GM19438 (cell line): ENCODE measurements at regions not wholly inside any gene's neighbourhood (a gene's known extent, or its start where the extent isn't known, plus 50 kb on each side); places are given as distances from the start of the nearest gene placed in this dataset.
"Not testable (repeated sequence)": the region's sequence is repeated elsewhere in the genome, so short reads cannot be mapped to it uniquely, and the experiment has no call there.

Source experiments
- ATAC-seq: cut with Tn5 transposase; IDR thresholded peaks from one replicate; pipeline ENCODE4 v1.9.1; 2021; ENCODE audit warnings: low read depth; ENCODE audit not compliant: unreplicated experiment

- ATAC-seq: no peak
Measured at GRCh38 chr6:128739112-128739511, 143.8 kb upstream of the LAMA2 start.

GRCh38 chr6:128738112-128738511 lies 144.8 kb upstream of the LAMA2 start:
- ATAC-seq: peak; percentile 69

GRCh38 chr6:128736780-128737179 lies 146.2 kb upstream of the LAMA2 start:
- no peak for ATAC-seq

- no peak for ATAC-seq
Measured at GRCh38 chr6:128731249-128732165, 151.4 kb upstream of the LAMA2 start.

GRCh38 chr6:128727500-128727899 lies 155.4 kb upstream of the LAMA2 start:
- ATAC-seq: no peak

- ATAC-seq: no peak
Measured at GRCh38 chr6:128725271-128726233, 157.4 kb upstream of the LAMA2 start.

- ATAC-seq: no peak
Measured at GRCh38 chr6:128724738-128725137, 158.2 kb upstream of the LAMA2 start.

GRCh38 chr6:128723667-128724066 lies 159.3 kb upstream of the LAMA2 start:
- ATAC-seq: no peak

- no peak for ATAC-seq
Measured at GRCh38 chr6:128720891-128721290, 162.0 kb upstream of the LAMA2 start.

GRCh38 chr6:128719786-128720185 lies 163.2 kb upstream of the LAMA2 start:
- ATAC-seq: no peak

GRCh38 chr6:128713461-128713860 lies 169.5 kb upstream of the LAMA2 start:
- ATAC-seq: no peak

GRCh38 chr6:128712898-128713297 lies 170.0 kb upstream of the LAMA2 start:
- ATAC-seq: no peak

- no peak for ATAC-seq
Measured at GRCh38 chr6:128711149-128711548, 171.8 kb upstream of the LAMA2 start.

GRCh38 chr6:128710315-128710714 lies 172.6 kb upstream of the LAMA2 start:
- ATAC-seq: no peak

GRCh38 chr6:128704601-128705000 lies 178.3 kb upstream of the LAMA2 start:
- no peak for ATAC-seq

GRCh38 chr6:128703794-128704193 lies 179.1 kb upstream of the LAMA2 start:
- not testable (repeated sequence) for ATAC-seq

- ATAC-seq: no peak
Measured at GRCh38 chr6:128696691-128697689, 176.6 kb upstream of the PTPRK start.

- peak; percentile 96 for ATAC-seq
Measured at GRCh38 chr6:128694303-128695009, 174.1 kb upstream of the PTPRK start.

GRCh38 chr6:128690063-128690462 lies 169.7 kb upstream of the PTPRK start:
- ATAC-seq: no peak
